Keratinocyte (primary cell): ENCODE measurements at regions not wholly inside any gene's neighbourhood (a gene's known extent, or its start where the extent isn't known, plus 50 kb on each side); places are given as distances from the start of the nearest gene placed in this dataset.

Experiments
- DNase-seq: peaks from one replicate; pipeline ENCODE4 v3.0.0-alpha.2; 2011; ENCODE audit warnings: low read depth, missing footprints, low spot score
- FAIRE-seq: peaks from 2 replicates; lab custom pipeline; 2011; peaks lifted over from hg19 to GRCh38; lab: Jason Lieb, UNC
- H2AFZ ChIP-seq: 2 replicates; pipeline ENCODE4 v1.6.0; 2012; ENCODE audit warnings: low read length, control low read depth, inconsistent platforms; ENCODE audit not compliant: control insufficient read depth
- H3K27ac ChIP-seq: 2 replicates; pipeline ENCODE4 v1.5.1; 2011; ENCODE audit warnings: low read length; ENCODE audit not compliant: control insufficient read depth, insufficient read depth
- H3K27me3 ChIP-seq: 3 replicates; pipeline ENCODE4 v1.6.0; 2011; ENCODE audit warnings: low read length; ENCODE audit not compliant: control insufficient read depth, insufficient read depth; ENCODE audit errors: extremely low read depth
- H3K36me3 ChIP-seq, 2 experiments: 2 replicates in 1 of 2; 3 replicates in 1 of 2; pipeline ENCODE4 v1.5.1; 2011; ENCODE audit warnings: low read length in 2 of 2, mild to moderate bottlenecking in 1 of 2; ENCODE audit not compliant: control insufficient read depth in 2 of 2, insufficient read depth in 2 of 2; ENCODE audit errors: extremely low read depth in 1 of 2
- H3K4me1 ChIP-seq: 3 replicates; pipeline ENCODE4 v1.5.1; 2011; ENCODE audit warnings: low read length; ENCODE audit not compliant: control insufficient read depth, insufficient read depth; ENCODE audit errors: extremely low read depth
- H3K4me2 ChIP-seq: 3 replicates; pipeline ENCODE4 v1.6.0; 2011; ENCODE audit warnings: low read depth, low read length; ENCODE audit not compliant: control insufficient read depth, insufficient read depth; ENCODE audit errors: extremely low read depth
- H3K4me3 ChIP-seq, 3 experiments: fragments of 200-600 bp in 1 of 3; sonication (generic) in 1 of 3; 2 replicates in 2 of 3; 3 replicates in 1 of 3; pipeline ENCODE4 v1.5.1; 2011 to 2016; ENCODE audit warnings: low read length in 3 of 3, mild to moderate bottlenecking in 3 of 3, control low read depth in 2 of 3, inconsistent platforms in 1 of 3, low read depth in 1 of 3, mixed read lengths in 1 of 3, mixed run types in 1 of 3, moderate library complexity in 1 of 3; ENCODE audit not compliant: control insufficient read depth in 2 of 3, insufficient read depth in 2 of 3; ENCODE audit errors: extremely low read depth in 1 of 3
- H3K79me2 ChIP-seq: 2 replicates; pipeline ENCODE4 v1.6.0; 2012; ENCODE audit warnings: low read length; ENCODE audit not compliant: control insufficient read depth, insufficient read depth
- H3K9ac ChIP-seq: 3 replicates; pipeline ENCODE4 v1.6.0; 2011; ENCODE audit warnings: low read length; ENCODE audit not compliant: control insufficient read depth, insufficient read depth; ENCODE audit errors: extremely low read depth
- H3K9me1 ChIP-seq: 3 replicates; pipeline ENCODE4 v1.6.0; 2011; ENCODE audit warnings: low read length; ENCODE audit not compliant: control insufficient read depth, insufficient read depth; ENCODE audit errors: extremely low read depth
- H3K9me3 ChIP-seq: 2 replicates; pipeline ENCODE4 v1.5.1; 2012; ENCODE audit warnings: low read depth, low read length; ENCODE audit not compliant: control insufficient read depth
- H4K20me1 ChIP-seq: 3 replicates; pipeline ENCODE4 v1.6.0; 2011; ENCODE audit warnings: low read length; ENCODE audit not compliant: control insufficient read depth, insufficient read depth; ENCODE audit errors: extremely low read depth
- EZH2 ChIP-seq: IDR thresholded peaks from one replicate; pipeline ENCODE4 v1.6.1; 2012; ENCODE audit warnings: inconsistent platforms, mild to moderate bottlenecking, low read length, moderate library complexity
- dilution Hi-C: fragments of 300-500 bp; cut with MboI; formaldehyde crosslinking; loops from one replicate; pipeline ENCODE4 v1.7.0; 2020; ENCODE audit warnings: low sequenced_read_pairs; ENCODE audit not compliant: extremely low pct_ligation_motif_present
- TF ChIP-seq, protein P1 (sequence below), 3 experiments: IDR thresholded peaks in 1 of 3; conservative IDR thresholded peaks in 1 of 3; optimal IDR thresholded peaks in 1 of 3; 2 replicates in 2 of 3; 3 replicates in 1 of 3; pipeline versions ENCODE3 to v1.5.1; 2011; ENCODE audit warnings: low read length in 3 of 3, mild to moderate bottlenecking in 3 of 3, moderate library complexity in 2 of 3, control low read depth in 1 of 3, inconsistent platforms in 1 of 3; ENCODE audit not compliant: insufficient read depth in 2 of 3; ENCODE audit errors: extremely low read depth in 1 of 3

DNA sequence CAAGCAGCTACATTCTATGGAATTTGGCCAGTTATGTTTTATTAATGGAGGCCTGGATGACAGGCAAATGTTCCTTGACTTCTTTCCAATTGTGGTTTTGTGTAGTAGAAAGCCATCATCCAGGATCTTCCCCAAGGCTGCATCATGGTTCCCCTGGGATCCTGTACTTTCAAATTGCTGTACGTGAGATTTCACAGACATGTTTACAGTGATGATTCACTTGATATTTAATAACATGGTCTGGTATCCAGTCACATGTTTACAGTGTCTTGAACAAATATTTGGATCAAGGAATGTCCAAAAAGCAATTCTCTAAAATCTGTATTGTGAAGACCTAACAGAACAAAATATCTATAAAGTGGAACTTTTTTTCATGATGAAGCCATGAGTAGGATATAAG, 68.3 kb upstream of the ST6GALNAC3 start:
- Histone ChIP-seq H4K20me1 (no peaks in the 10 kb centered on the region), H3K4me3 (no peak overlapping the region), H3K27ac (no peak overlapping the region), H3K9me1 (no peaks in the 10 kb centered on the region), H3K36me3 (no peaks in the 10 kb centered on the region), H3K4me1 (no peaks in the 10 kb centered on the region), H3K9me3 (no peaks in the 10 kb centered on the region), H3K27me3 (no peaks in the 10 kb centered on the region), H2AFZ (no peak overlapping the region), H3K79me2 (no peaks in the 10 kb centered on the region), H3K9ac (no peak overlapping the region), H3K4me2 (no peak overlapping the region)
- TF ChIP-seq, protein P1, sequence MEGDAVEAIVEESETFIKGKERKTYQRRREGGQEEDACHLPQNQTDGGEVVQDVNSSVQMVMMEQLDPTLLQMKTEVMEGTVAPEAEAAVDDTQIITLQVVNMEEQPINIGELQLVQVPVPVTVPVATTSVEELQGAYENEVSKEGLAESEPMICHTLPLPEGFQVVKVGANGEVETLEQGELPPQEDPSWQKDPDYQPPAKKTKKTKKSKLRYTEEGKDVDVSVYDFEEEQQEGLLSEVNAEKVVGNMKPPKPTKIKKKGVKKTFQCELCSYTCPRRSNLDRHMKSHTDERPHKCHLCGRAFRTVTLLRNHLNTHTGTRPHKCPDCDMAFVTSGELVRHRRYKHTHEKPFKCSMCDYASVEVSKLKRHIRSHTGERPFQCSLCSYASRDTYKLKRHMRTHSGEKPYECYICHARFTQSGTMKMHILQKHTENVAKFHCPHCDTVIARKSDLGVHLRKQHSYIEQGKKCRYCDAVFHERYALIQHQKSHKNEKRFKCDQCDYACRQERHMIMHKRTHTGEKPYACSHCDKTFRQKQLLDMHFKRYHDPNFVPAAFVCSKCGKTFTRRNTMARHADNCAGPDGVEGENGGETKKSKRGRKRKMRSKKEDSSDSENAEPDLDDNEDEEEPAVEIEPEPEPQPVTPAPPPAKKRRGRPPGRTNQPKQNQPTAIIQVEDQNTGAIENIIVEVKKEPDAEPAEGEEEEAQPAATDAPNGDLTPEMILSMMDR (optimal IDR thresholded peaks at IDR 0.05 in 1 of 3, IDR thresholded peaks at IDR 0.05 in 1 of 3, conservative IDR thresholded peaks at IDR 0.05 in 1 of 3; ENCODE audit: extremely low read depth in 1 of 3, insufficient read depth in 2 of 3, low read length in 3 of 3), result no peak
- TF ChIP-seq EZH2, result no peak
- dilution Hi-C loops, result no loop called here
- no peak for FAIRE-seq
- no peak for DNase-seq

DNA sequence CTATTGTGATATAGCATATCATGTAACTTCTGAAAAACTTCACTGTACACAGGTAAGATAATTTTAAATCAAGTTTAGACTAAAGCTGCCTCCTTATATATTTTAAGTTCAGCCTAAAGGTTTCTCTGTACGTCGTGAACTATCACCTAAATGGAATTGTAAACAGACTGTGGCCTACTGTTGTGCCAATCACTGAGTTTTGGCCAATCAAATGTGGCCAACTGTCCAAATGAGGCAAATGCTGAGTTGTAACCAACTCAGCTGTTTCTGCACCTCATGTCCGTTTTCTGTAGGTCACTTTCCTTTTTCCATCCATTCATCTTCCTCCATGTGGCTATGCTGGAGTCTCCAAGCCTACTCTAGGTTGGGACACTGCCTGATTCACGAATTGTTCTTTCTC, 63.7 kb upstream of the ST6GALNAC3 start:
- no peaks in the 10 kb centered on the region for H3K9me3 ChIP-seq

More for the DNA sequence above, 63.7 kb upstream of the ST6GALNAC3 start:
- Histone ChIP-seq H3K4me1 (no peaks in the 10 kb centered on the region), H3K27ac (no peak overlapping the region), H4K20me1 (no peaks in the 10 kb centered on the region), H3K36me3 (no peaks in the 10 kb centered on the region), H2AFZ (no peak overlapping the region), H3K4me3 (no peak overlapping the region), H3K9ac (no peak overlapping the region), H3K27me3 (no peaks in the 10 kb centered on the region), H3K9me1 (no peaks in the 10 kb centered on the region), H3K4me2 (no peak overlapping the region), H3K79me2 (no peaks in the 10 kb centered on the region)
- DNase-seq, result no peak
- FAIRE-seq, result no peak
- dilution Hi-C loops, result no loop called here
- TF ChIP-seq EZH2, result no peak
- TF ChIP-seq, protein P1 (optimal IDR thresholded peaks at IDR 0.05 in 1 of 3, IDR thresholded peaks at IDR 0.05 in 1 of 3, conservative IDR thresholded peaks at IDR 0.05 in 1 of 3; ENCODE audit: extremely low read depth in 1 of 3, insufficient read depth in 2 of 3, low read length in 3 of 3), result no peak
